SK-N-SH (cell line): ENCODE measurements at regions not wholly inside any gene's neighbourhood (a gene's known extent, or its start where the extent isn't known, plus 50 kb on each side); places are given as distances from the start of the nearest gene placed in this dataset.

Experiments
- CTCF ChIA-PET: fragments of 300-600, 350-600 bp; formaldehyde crosslinking; extraction: SDS; loops from one replicate; lab custom pipeline; 2021; lab: Yijun Ruan, JAX
- POLR2A ChIA-PET: fragments of 350-600 bp; sonication (Branson Sonifier 250); formaldehyde crosslinking; extraction: SDS; loops from one replicate; lab custom pipeline; 2020; ENCODE audit warnings: antibody characterized with exemption, inconsistent platforms; lab: Yijun Ruan, JAX
- DNase-seq: peaks from one replicate; pipeline ENCODE4 v3.0.0; 2012
- H2AFZ ChIP-seq: fragments of 200-600 bp; sonication (generic); 2 replicates; pipeline ENCODE4 v1.8.1; 2016; ENCODE audit warnings: antibody characterized with exemption, mild to moderate bottlenecking, low read depth
- H3F3A ChIP-seq: fragments of 200-600 bp; sonication (generic); replicated peaks from 2 replicates; pipeline ENCODE3; 2016; ENCODE audit warnings: antibody characterized with exemption, mild to moderate bottlenecking; ENCODE audit not compliant: insufficient read depth
- H3K27ac ChIP-seq, 2 experiments: fragments of 200-500 bp in 1 of 2; fragments of 200-600 bp in 1 of 2; sonication (Bioruptor generic) in 1 of 2; sonication (generic), shearing (Covaris generic) in 1 of 2; 2 replicates each; pipeline versions ENCODE4 v1.5.1 to v1.6.1; 2014 to 2016; ENCODE audit warnings: low read depth in 2 of 2, inconsistent platforms in 1 of 2, low read length in 1 of 2, mild to moderate bottlenecking in 1 of 2, mixed read lengths in 1 of 2
- H3K27me3 ChIP-seq: fragments of 200-600 bp; sonication (generic), shearing (Covaris generic); 2 replicates; pipeline ENCODE4 v1.6.1; 2016; ENCODE audit warnings: mixed run types; ENCODE audit not compliant: insufficient read depth
- H3K36me3 ChIP-seq, 2 experiments: fragments of 200-500 bp in 1 of 2; fragments of 200-600 bp in 1 of 2; sonication (Bioruptor generic) in 1 of 2; sonication (generic) in 1 of 2; replicated peaks in 1 of 2; 2 replicates each; pipeline versions ENCODE3 to v1.5.1; 2014 to 2016; ENCODE audit warnings: low read length in 1 of 2, mild to moderate bottlenecking in 1 of 2; ENCODE audit not compliant: insufficient read depth in 2 of 2, control insufficient read depth in 1 of 2
- H3K4me1 ChIP-seq, 2 experiments: fragments of 200-500 bp in 1 of 2; fragments of 200-600 bp in 1 of 2; sonication (Bioruptor generic) in 1 of 2; sonication (generic), shearing (Covaris generic) in 1 of 2; 2 replicates each; pipeline versions ENCODE4 v1.5.1 to v1.6.1; 2014 to 2016; ENCODE audit warnings: low read depth in 1 of 2, low read length in 1 of 2, mixed run types in 1 of 2; ENCODE audit not compliant: insufficient read depth in 2 of 2, control insufficient read depth in 1 of 2
- H3K4me2 ChIP-seq: fragments of 200-600 bp; sonication (generic), shearing (Covaris generic); 2 replicates; pipeline ENCODE4 v1.6.1; 2017; ENCODE audit warnings: mixed run types
- H3K4me3 ChIP-seq, 2 experiments: fragments of 200-500 bp in 1 of 2; fragments of 200-600 bp in 1 of 2; sonication (Bioruptor generic) in 1 of 2; sonication (generic), shearing (Covaris generic) in 1 of 2; 2 replicates each; pipeline versions ENCODE4 v1.5.1 to v1.8.1; 2014 to 2016; ENCODE audit warnings: low read depth in 2 of 2, inconsistent platforms in 1 of 2, low read length in 1 of 2, mild to moderate bottlenecking in 1 of 2, mixed read lengths in 1 of 2, moderate library complexity in 1 of 2
- H3K79me2 ChIP-seq: fragments of 200-600 bp; sonication (generic); 2 replicates; pipeline ENCODE4 v1.8.1; 2017; ENCODE audit warnings: mild to moderate bottlenecking; ENCODE audit not compliant: insufficient read depth
- H3K9ac ChIP-seq: fragments of 200-600 bp; sonication (generic); 2 replicates; pipeline ENCODE4 v1.6.1; 2017; ENCODE audit warnings: mixed run types
- H3K9me2 ChIP-seq: fragments of 200-600 bp; sonication (generic); 2 replicates; pipeline ENCODE4 v1.6.1; 2017; ENCODE audit warnings: mixed run types
- H3K9me3 ChIP-seq: fragments of 200-600 bp; sonication (generic); 2 replicates; pipeline ENCODE4 v1.6.1; 2017; ENCODE audit warnings: mixed run types, mild to moderate bottlenecking, moderate library complexity
- H4K20me1 ChIP-seq: fragments of 200-600 bp; sonication (generic); 2 replicates; pipeline ENCODE4 v1.6.1; 2017; ENCODE audit warnings: mild to moderate bottlenecking, mixed run types; ENCODE audit not compliant: insufficient read depth
- CHD2 ChIP-seq: fragments of 150-350 bp; IDR thresholded peaks from 2 replicates; pipeline ENCODE4 v1.6.1; 2018; ENCODE audit warnings: low read length; ENCODE audit not compliant: partially characterized antibody
- CTCF ChIP-seq: fragments of 200-600 bp; sonication (generic); IDR thresholded peaks from 2 replicates; pipeline ENCODE4 v1.6.1; 2017; ENCODE audit warnings: antibody characterized with exemption, mild to moderate bottlenecking, moderate library complexity
- EZH2phosphoT487 ChIP-seq: fragments of 200-600 bp; sonication (generic); IDR thresholded peaks from 2 replicates; pipeline ENCODE4 v1.6.1; 2017; ENCODE audit warnings: low read depth, mixed run types, mild to moderate bottlenecking, antibody characterized with exemption, moderate library complexity, borderline replicate concordance
- FOSL2 ChIP-seq: IDR thresholded peaks from 2 replicates; pipeline ENCODE4 v1.4.0; 2012; ENCODE audit warnings: low read depth, mild to moderate bottlenecking, moderate library complexity, borderline replicate concordance
- FOXJ3 ChIP-seq: sonication (generic); formaldehyde crosslinking; IDR thresholded peaks from 2 replicates; pipeline ENCODE4 v1.5.1; 2020; ENCODE audit warnings: mild to moderate bottlenecking, missing genetic modification reagents
- FOXM1 ChIP-seq: IDR thresholded peaks from 2 replicates; pipeline ENCODE4 v1.4.0; 2012; ENCODE audit warnings: low read depth, mild to moderate bottlenecking
- GATA2 ChIP-seq: sonication (generic); formaldehyde crosslinking; IDR thresholded peaks from 2 replicates; pipeline ENCODE4 v1.5.0; 2020; ENCODE audit warnings: mild to moderate bottlenecking, missing genetic modification reagents
- IRF3 ChIP-seq: fragments of 150-350 bp; IDR thresholded peaks from 2 replicates; pipeline ENCODE4 v1.6.1; 2016; ENCODE audit warnings: mild to moderate bottlenecking, low read depth, low read length
- MAX ChIP-seq: IDR thresholded peaks from 2 replicates; pipeline ENCODE4 v1.4.0; 2012; ENCODE audit warnings: low read depth
- PBX3 ChIP-seq: IDR thresholded peaks from 2 replicates; pipeline ENCODE4; 2012
- POLR2AphosphoS5 ChIP-seq: IDR thresholded peaks from 2 replicates; pipeline ENCODE4 v1.6.1; 2012; ENCODE audit warnings: low read depth, low read length
- RAD21 ChIP-seq: IDR thresholded peaks from 2 replicates; pipeline ENCODE4 v1.6.1; 2012; ENCODE audit warnings: mild to moderate bottlenecking, low read length
- RCOR1 ChIP-seq: fragments of 150-350 bp; IDR thresholded peaks from 2 replicates; pipeline ENCODE4 v1.6.1; 2017; ENCODE audit warnings: antibody characterized with exemption, low read length
- RFX5 ChIP-seq: IDR thresholded peaks from 2 replicates; pipeline ENCODE4 v1.6.1; 2012; ENCODE audit warnings: mild to moderate bottlenecking, improper control_type of control experiment, low read length
- RXRA ChIP-seq: IDR thresholded peaks from 2 replicates; pipeline ENCODE4 v1.4.0; 2012; ENCODE audit warnings: low read depth, mild to moderate bottlenecking, borderline replicate concordance
- SIN3A ChIP-seq: IDR thresholded peaks from 2 replicates; pipeline ENCODE4 v1.6.1; 2012; ENCODE audit warnings: low read depth, mild to moderate bottlenecking, low read length, moderate library complexity, borderline replicate concordance
- TAF1 ChIP-seq: IDR thresholded peaks from 2 replicates; pipeline ENCODE4 v1.6.1; 2012; ENCODE audit warnings: low read depth, mild to moderate bottlenecking, low read length, moderate library complexity, borderline replicate concordance
- TCF12 ChIP-seq: IDR thresholded peaks from 2 replicates; pipeline ENCODE4 v1.4.0; 2012
- YY1 ChIP-seq: IDR thresholded peaks from 2 replicates; pipeline ENCODE4 v1.4.0; 2012; ENCODE audit warnings: low read depth, mild to moderate bottlenecking
- WGBS: methylation state at CpG from one replicate; pipeline ENCODE4 v1.1.6; 2017; ENCODE audit warnings: low lambda C conversion rate; 5-methylcytosine and 5-hydroxymethylcytosine counted together
- TF ChIP-seq, protein P1 (sequence below): IDR thresholded peaks from 2 replicates; pipeline ENCODE4 v1.6.1; 2012; ENCODE audit warnings: mild to moderate bottlenecking, low read depth, low read length, moderate library complexity

DNA sequence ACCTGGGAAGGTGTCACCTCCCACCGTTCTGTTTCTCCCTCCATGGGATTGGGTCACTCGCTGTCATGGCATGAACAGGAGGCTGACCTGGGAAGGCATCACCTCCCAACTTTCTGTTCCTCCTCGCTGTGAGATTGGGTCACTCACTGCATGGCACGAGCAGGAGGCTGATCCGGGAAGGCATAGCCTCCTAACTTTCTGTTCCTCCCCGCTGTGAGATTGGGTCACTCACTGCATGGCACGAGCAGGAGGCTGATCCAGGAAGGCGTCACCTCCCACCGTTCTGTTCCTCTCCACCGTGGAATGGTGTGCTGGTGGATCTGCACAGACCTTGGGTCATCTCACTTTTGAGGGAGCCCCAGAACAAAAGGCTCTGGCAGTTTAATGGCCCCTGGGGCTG lies 239.2 kb upstream of the PRKCQ start:
- Histone ChIP-seq H3K4me3 (no peak overlapping the region), H3K27me3 (no peaks in the 10 kb centered on the region; the same call in 1 of the 2 replicates), H3K79me2 (no peaks in the 10 kb centered on the region), H3K9me2 (no peaks in the 10 kb centered on the region), H3K9ac (no peak overlapping the region), H3K9me3 (no peaks in the 10 kb centered on the region), H3K4me2 (no peak overlapping the region), H3K4me1 (no peaks in the 10 kb centered on the region), H3K27ac (no peak overlapping the region), H3K36me3 (no peaks in the 10 kb centered on the region), H4K20me1 (no peaks in the 10 kb centered on the region), H2AFZ (no peak overlapping the region), H3F3A (no peaks in the 10 kb centered on the region)
- no peak for DNase-seq
- TF ChIP-seq FOXJ3 (CRISPR knock-in tag) (no peak), RAD21 (no peak), GATA2 (no peak), PBX3 (no peak), MAX (no peak), CHD2 (no peak), SIN3A (no peak), FOXM1 (no peak), POLR2AphosphoS5 (no peak), TAF1 (no peak), CTCF (no peak), RXRA (no peak), RCOR1 (no peak), IRF3 (no peak), RFX5 (no peak), YY1 (no peak), TCF12 (no peak), FOSL2 (no peak), EZH2phosphoT487 (no peak)
- TF ChIP-seq, protein P1, sequence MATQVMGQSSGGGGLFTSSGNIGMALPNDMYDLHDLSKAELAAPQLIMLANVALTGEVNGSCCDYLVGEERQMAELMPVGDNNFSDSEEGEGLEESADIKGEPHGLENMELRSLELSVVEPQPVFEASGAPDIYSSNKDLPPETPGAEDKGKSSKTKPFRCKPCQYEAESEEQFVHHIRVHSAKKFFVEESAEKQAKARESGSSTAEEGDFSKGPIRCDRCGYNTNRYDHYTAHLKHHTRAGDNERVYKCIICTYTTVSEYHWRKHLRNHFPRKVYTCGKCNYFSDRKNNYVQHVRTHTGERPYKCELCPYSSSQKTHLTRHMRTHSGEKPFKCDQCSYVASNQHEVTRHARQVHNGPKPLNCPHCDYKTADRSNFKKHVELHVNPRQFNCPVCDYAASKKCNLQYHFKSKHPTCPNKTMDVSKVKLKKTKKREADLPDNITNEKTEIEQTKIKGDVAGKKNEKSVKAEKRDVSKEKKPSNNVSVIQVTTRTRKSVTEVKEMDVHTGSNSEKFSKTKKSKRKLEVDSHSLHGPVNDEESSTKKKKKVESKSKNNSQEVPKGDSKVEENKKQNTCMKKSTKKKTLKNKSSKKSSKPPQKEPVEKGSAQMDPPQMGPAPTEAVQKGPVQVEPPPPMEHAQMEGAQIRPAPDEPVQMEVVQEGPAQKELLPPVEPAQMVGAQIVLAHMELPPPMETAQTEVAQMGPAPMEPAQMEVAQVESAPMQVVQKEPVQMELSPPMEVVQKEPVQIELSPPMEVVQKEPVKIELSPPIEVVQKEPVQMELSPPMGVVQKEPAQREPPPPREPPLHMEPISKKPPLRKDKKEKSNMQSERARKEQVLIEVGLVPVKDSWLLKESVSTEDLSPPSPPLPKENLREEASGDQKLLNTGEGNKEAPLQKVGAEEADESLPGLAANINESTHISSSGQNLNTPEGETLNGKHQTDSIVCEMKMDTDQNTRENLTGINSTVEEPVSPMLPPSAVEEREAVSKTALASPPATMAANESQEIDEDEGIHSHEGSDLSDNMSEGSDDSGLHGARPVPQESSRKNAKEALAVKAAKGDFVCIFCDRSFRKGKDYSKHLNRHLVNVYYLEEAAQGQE = no peak
- POLR2A ChIA-PET = no interaction called here
- CTCF ChIA-PET = interaction anchor here (1.0 kb wide), 1 partner anchor 33 kb away, joined by 4 read pairs; no protein-coding TSS in a partner anchor
- 45% methylated on average over 10 of the region's 10 CpGs for WGBS
